GM10266 (cell line): ENCODE measurements at regions not wholly inside any gene's neighbourhood (a gene's known extent, or its start where the extent isn't known, plus 50 kb on each side); places are given as distances from the start of the nearest gene placed in this dataset.

Source experiments
- DNase-seq: peaks from one replicate; pipeline ENCODE4 v3.0.0; 2012; ENCODE audit errors: extremely low spot score
- TF ChIP-seq, protein P1 (sequence below): IDR thresholded peaks from 2 replicates; pipeline ENCODE4 v1.5.1; 2012; ENCODE audit warnings: mild to moderate bottlenecking, low read depth; ENCODE audit not compliant: control insufficient read depth, insufficient read depth; ENCODE audit errors: missing control alignments

DNA sequence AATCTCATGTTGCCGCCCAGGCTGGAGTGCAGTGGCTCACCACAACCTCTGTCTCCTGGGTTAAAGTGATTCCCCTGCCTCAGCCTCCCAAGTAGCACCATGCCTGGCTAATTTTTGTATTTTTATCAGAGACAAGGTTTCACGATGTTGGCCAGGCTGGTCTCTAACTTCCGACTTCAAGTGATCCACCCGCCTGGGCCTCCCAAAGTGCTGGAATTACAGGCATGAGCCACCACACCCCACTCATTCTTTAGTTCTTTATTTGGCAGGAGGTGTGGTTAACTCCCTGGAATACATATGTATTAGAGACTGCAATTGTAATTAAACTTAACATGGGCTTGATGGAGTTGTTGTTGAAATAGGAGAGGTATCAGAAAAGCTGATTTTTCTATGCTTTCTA lies 1396.9 kb upstream of the IGFBP7 start:
- no peak for DNase-seq
- TF ChIP-seq, protein P1, sequence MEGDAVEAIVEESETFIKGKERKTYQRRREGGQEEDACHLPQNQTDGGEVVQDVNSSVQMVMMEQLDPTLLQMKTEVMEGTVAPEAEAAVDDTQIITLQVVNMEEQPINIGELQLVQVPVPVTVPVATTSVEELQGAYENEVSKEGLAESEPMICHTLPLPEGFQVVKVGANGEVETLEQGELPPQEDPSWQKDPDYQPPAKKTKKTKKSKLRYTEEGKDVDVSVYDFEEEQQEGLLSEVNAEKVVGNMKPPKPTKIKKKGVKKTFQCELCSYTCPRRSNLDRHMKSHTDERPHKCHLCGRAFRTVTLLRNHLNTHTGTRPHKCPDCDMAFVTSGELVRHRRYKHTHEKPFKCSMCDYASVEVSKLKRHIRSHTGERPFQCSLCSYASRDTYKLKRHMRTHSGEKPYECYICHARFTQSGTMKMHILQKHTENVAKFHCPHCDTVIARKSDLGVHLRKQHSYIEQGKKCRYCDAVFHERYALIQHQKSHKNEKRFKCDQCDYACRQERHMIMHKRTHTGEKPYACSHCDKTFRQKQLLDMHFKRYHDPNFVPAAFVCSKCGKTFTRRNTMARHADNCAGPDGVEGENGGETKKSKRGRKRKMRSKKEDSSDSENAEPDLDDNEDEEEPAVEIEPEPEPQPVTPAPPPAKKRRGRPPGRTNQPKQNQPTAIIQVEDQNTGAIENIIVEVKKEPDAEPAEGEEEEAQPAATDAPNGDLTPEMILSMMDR: no peak

DNA sequence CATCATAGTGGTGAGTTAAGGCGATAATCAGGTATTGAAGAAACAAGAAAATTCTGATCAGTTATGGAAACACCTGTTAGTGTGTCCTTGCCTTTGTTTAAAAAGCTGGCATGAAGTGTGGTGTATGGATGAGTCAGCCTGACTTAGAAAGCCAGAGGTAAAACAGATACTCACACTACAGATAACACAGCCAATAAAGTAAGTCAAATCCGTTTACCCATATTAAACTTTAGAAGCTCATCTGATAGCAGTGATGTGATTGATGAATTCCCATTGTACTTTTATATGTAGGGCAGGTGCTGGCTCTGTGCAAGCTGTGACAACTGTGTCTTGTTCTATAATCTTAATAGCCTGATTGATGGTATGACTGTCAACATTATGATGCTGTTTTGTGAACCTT lies 1392.7 kb upstream of the IGFBP7 start:
- DNase-seq: no peak
- TF ChIP-seq, protein P1: no peak

DNA sequence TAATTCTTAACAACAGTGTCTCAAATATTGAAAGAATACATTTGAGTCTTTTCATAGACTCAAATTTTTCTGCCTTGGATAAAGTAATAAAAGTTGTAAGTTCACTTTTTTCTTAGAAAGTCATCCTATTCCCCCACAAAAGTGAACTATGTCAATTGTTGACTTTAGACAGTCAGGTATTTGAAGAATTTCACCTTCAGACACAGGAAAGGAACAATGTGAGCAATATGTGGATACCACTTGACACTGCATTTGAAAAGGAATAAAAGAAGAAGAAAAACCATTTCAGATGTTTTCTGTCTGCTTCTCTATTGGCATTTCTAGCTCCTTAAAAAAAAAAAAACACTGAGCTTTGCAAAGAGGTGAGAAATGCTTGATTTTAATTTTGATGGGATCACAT lies 1389.0 kb upstream of the IGFBP7 start:
- no peak for DNase-seq
- TF ChIP-seq, protein P1: no peak

DNA sequence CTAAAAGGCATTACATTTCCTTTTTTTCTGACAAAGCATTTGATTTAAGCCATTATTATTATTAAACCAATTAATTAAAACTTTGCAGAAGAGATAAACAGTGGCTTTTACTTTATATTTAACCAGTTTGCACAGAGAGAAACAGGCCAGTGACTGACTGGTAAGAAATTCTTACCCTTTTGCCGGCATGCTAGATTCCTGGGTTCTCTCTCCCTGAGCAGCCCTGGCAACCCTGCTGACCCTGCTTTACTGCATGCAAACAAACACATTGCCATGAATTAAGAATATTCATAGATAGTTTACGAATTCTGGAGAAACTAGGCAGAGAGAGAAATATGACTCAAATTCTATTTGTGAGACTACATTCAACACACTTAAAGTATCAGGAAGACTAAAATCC lies 1381.4 kb upstream of the IGFBP7 start:
- no peak for DNase-seq
- TF ChIP-seq, protein P1: no peak

DNA sequence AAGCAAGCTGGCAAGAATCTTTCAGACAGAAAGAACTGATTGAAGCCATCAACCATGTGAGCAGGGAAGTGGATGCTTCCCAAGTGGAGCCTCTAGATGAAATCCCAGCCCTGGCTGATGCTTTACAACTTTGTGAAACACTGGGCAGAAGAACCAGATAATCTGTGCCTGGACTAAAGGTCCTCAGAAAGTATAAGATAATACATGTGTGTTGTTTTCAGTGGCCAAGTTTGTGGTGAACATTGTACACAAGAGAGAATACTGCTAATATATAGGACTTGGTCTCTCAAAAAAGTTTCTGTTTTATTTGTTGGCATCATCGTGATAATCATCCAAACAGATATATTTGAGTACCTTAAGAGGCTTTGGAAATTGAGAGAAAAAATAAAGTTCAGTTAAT lies 1367.8 kb upstream of the IGFBP7 start:
- no peak for DNase-seq
- TF ChIP-seq, protein P1: no peak

DNA sequence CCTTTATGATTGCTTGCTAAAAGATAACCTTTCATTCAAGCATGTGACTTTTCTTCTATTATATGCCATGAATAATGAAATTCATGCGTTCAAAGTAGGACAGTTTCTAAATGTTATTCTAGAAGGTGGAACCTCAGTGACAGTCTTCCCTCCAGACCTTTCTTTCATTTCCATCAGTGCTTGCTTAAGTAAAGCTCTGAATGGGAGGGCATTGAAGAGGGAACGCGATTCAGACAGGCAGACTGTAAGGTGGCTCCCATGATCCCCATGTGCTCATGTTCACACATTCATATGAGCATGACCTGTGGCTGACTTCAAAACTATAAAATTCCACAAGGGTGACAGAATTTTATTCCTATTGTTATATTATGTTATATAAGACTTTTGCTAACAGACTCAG lies 1367.3 kb upstream of the IGFBP7 start:
- TF ChIP-seq, protein P1: no peak
- DNase-seq: no peak

DNA sequence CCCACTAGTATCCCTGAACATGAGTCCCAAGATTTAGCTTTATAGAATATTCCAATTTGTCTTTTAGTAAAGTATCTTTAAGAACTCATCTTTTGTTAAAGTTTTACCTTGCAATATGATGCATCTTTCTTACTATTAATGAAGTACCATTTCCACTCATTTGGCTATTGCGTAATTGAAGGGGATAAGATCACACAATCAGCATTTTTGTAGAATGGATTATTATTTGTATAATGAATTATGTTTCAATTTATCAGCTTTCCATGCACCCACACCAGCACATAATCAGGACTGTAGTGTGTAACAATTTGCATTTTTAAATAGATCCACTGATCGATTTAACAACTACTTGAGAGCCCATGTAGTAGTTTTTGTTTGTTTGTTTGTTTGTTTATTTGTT lies 1364.9 kb upstream of the IGFBP7 start:
- TF ChIP-seq, protein P1: no peak
- DNase-seq: no peak
